ENCODE measurements at regions not wholly inside any gene's neighbourhood (a gene's known extent, or its start where the extent isn't known, plus 50 kb on each side); places are given as distances from the start of the nearest gene placed in this dataset.
"Not testable (repeated sequence)": the region's sequence is repeated elsewhere in the genome, so short reads cannot be mapped to it uniquely, and the experiment has no call there.

DNA sequence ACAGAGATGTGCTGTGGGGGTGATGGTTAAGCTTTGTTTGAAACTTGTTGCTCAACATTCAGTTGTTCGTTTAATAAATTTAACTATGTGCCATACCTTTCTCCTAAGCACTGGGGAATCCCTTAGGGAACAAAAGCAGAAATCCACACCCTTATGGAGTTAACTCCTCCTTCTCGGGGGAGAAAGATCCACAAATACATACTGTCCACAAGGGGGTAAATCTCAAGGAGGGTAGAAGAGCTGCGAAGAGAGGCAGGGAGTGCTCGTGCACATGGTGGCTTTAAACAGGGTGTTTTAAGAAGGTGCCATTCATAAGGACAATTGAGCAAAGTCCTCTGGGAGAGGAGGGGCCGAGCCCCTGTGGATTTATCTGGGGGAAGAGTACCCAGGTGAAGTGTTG lies 92.5 kb downstream of the CRYBB2 start:
- H3F3A ChIP-seq (replicated peaks; ENCODE audit: low read depth); H3K36me3 Mint-ChIP-seq (ENCODE audit: low read depth); H3K27me3 Mint-ChIP-seq (ENCODE audit: insufficient read depth, low read depth, poor library complexity); H3K36me3 ChIP-seq (ENCODE audit: insufficient read depth); H3K27ac ChIP-seq (ENCODE audit: low read depth); H3K4me3 Mint-ChIP-seq; H3K9me2 ChIP-seq (ENCODE audit: insufficient read depth); H3K9me3 Mint-ChIP-seq; H3K4me1 ChIP-seq (ENCODE audit: insufficient read depth); H3K4me2 ChIP-seq; H4K20me1 ChIP-seq (replicated peaks; ENCODE audit: insufficient read depth); H3K27ac Mint-ChIP-seq; H3K79me2 ChIP-seq (replicated peaks; ENCODE audit: insufficient read depth); H2AFZ ChIP-seq; H3K27me3 ChIP-seq (ENCODE audit: insufficient read depth); H3K4me3 ChIP-seq; H3K4me1 Mint-ChIP-seq; DNase-seq (ENCODE audit: low spot score): not testable (repeated sequence)
- peak; percentile 88 for ATAC-seq

DNA sequence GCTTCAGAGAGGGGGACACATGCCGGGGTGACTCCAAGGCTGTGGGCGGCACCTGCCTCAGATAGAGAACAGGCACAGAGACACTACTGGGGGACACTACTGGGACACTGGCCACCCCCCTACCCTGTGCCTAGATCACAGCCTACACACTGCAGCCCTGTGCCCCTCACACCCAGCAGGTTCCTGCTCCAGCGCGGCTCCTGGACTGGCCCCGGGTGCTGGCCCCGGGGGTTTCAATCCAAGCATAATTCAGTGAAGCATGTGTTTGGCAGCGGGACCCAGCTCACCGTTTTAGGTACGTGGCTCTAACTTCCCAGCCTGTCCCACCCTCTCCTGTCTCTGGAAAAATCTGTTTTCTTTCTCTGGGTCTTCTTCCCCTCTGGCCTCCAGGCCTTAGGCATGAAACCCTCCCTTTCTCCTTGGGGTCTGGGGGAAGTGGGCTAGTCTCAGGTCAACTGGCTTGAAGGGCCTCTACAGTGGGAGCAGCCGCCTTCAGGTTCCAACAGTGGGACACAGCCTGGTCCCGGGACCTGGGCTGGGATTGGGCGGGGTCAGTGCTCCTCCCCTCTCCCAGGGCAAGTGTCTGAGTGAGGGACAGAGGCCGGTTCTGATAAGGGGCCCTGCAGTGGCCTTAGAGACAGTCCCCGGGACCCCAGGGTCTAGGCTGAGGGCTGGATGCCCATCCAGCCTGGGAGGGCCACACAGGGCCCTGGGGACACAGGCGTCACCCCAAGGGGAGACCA lies 98.8 kb downstream of the CRYBB2 start:
- ATAC-seq (peak; percentile 71), DNase-seq (ENCODE audit: low spot score) (no peak)
- H3F3A ChIP-seq (replicated peaks; ENCODE audit: low read depth): no peaks in the 10 kb centered on the region
- H3K4me3 Mint-ChIP-seq: no peak overlapping the region
- no peak overlapping the region for H3K27ac Mint-ChIP-seq
- no peak overlapping the region for H3K4me2 ChIP-seq
- no peak overlapping the region for H3K4me3 ChIP-seq
- no peak overlapping the region for H3K27ac ChIP-seq (ENCODE audit: low read depth)
- peaks cover 17% of the 10 kb centered on the region for H3K27me3 Mint-ChIP-seq (ENCODE audit: insufficient read depth, low read depth, poor library complexity)
- no peaks in the 10 kb centered on the region for H3K4me1 Mint-ChIP-seq
- H3K27me3 ChIP-seq (ENCODE audit: insufficient read depth): no peaks in the 10 kb centered on the region
- H3K9me3 Mint-ChIP-seq: no peaks in the 10 kb centered on the region
- H3K36me3 ChIP-seq (ENCODE audit: insufficient read depth): no peaks in the 10 kb centered on the region
- H4K20me1 ChIP-seq (replicated peaks; ENCODE audit: insufficient read depth): no peaks in the 10 kb centered on the region
- H3K9me2 ChIP-seq (ENCODE audit: insufficient read depth): no peaks in the 10 kb centered on the region
- H3K4me1 ChIP-seq (ENCODE audit: insufficient read depth): no peaks in the 10 kb centered on the region
- no peaks in the 10 kb centered on the region for H3K79me2 ChIP-seq (replicated peaks; ENCODE audit: insufficient read depth)
- H2AFZ ChIP-seq: no peak overlapping the region
- no peaks in the 10 kb centered on the region; the same call in 2 of the 3 replicates for H3K36me3 Mint-ChIP-seq (ENCODE audit: low read depth)
- TF ChIP-seq POLR2AphosphoS5 (IDR thresholded peaks at IDR 0.05; ENCODE audit: low read depth) (no peak), ZNF331 (CRISPR knock-in tag; IDR thresholded peaks at IDR 0.05; ENCODE audit: low read depth) (no peak), JUNB (IDR thresholded peaks at IDR 0.05; ENCODE audit: unreplicated experiment) (no peak), ZNF114 (CRISPR knock-in tag; IDR thresholded peaks at IDR 0.05) (no peak), EZH2 (IDR thresholded peaks at IDR 0.05; ENCODE audit: low read depth, unreplicated experiment) (no peak), NANOG (IDR thresholded peaks at IDR 0.05; ENCODE audit: borderline replicate concordance) (no peak), STAT1 (IDR thresholded peaks at IDR 0.05; ENCODE audit: unreplicated experiment) (no peak), CREB1 (CRISPR knock-in tag; IDR thresholded peaks at IDR 0.05; ENCODE audit: low read depth) (no peak)
- TF ChIP-seq, protein P1, sequence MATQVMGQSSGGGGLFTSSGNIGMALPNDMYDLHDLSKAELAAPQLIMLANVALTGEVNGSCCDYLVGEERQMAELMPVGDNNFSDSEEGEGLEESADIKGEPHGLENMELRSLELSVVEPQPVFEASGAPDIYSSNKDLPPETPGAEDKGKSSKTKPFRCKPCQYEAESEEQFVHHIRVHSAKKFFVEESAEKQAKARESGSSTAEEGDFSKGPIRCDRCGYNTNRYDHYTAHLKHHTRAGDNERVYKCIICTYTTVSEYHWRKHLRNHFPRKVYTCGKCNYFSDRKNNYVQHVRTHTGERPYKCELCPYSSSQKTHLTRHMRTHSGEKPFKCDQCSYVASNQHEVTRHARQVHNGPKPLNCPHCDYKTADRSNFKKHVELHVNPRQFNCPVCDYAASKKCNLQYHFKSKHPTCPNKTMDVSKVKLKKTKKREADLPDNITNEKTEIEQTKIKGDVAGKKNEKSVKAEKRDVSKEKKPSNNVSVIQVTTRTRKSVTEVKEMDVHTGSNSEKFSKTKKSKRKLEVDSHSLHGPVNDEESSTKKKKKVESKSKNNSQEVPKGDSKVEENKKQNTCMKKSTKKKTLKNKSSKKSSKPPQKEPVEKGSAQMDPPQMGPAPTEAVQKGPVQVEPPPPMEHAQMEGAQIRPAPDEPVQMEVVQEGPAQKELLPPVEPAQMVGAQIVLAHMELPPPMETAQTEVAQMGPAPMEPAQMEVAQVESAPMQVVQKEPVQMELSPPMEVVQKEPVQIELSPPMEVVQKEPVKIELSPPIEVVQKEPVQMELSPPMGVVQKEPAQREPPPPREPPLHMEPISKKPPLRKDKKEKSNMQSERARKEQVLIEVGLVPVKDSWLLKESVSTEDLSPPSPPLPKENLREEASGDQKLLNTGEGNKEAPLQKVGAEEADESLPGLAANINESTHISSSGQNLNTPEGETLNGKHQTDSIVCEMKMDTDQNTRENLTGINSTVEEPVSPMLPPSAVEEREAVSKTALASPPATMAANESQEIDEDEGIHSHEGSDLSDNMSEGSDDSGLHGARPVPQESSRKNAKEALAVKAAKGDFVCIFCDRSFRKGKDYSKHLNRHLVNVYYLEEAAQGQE (IDR thresholded peaks at IDR 0.05; ENCODE audit: unreplicated experiment): no peak
- TF ChIP-seq, protein P2, sequence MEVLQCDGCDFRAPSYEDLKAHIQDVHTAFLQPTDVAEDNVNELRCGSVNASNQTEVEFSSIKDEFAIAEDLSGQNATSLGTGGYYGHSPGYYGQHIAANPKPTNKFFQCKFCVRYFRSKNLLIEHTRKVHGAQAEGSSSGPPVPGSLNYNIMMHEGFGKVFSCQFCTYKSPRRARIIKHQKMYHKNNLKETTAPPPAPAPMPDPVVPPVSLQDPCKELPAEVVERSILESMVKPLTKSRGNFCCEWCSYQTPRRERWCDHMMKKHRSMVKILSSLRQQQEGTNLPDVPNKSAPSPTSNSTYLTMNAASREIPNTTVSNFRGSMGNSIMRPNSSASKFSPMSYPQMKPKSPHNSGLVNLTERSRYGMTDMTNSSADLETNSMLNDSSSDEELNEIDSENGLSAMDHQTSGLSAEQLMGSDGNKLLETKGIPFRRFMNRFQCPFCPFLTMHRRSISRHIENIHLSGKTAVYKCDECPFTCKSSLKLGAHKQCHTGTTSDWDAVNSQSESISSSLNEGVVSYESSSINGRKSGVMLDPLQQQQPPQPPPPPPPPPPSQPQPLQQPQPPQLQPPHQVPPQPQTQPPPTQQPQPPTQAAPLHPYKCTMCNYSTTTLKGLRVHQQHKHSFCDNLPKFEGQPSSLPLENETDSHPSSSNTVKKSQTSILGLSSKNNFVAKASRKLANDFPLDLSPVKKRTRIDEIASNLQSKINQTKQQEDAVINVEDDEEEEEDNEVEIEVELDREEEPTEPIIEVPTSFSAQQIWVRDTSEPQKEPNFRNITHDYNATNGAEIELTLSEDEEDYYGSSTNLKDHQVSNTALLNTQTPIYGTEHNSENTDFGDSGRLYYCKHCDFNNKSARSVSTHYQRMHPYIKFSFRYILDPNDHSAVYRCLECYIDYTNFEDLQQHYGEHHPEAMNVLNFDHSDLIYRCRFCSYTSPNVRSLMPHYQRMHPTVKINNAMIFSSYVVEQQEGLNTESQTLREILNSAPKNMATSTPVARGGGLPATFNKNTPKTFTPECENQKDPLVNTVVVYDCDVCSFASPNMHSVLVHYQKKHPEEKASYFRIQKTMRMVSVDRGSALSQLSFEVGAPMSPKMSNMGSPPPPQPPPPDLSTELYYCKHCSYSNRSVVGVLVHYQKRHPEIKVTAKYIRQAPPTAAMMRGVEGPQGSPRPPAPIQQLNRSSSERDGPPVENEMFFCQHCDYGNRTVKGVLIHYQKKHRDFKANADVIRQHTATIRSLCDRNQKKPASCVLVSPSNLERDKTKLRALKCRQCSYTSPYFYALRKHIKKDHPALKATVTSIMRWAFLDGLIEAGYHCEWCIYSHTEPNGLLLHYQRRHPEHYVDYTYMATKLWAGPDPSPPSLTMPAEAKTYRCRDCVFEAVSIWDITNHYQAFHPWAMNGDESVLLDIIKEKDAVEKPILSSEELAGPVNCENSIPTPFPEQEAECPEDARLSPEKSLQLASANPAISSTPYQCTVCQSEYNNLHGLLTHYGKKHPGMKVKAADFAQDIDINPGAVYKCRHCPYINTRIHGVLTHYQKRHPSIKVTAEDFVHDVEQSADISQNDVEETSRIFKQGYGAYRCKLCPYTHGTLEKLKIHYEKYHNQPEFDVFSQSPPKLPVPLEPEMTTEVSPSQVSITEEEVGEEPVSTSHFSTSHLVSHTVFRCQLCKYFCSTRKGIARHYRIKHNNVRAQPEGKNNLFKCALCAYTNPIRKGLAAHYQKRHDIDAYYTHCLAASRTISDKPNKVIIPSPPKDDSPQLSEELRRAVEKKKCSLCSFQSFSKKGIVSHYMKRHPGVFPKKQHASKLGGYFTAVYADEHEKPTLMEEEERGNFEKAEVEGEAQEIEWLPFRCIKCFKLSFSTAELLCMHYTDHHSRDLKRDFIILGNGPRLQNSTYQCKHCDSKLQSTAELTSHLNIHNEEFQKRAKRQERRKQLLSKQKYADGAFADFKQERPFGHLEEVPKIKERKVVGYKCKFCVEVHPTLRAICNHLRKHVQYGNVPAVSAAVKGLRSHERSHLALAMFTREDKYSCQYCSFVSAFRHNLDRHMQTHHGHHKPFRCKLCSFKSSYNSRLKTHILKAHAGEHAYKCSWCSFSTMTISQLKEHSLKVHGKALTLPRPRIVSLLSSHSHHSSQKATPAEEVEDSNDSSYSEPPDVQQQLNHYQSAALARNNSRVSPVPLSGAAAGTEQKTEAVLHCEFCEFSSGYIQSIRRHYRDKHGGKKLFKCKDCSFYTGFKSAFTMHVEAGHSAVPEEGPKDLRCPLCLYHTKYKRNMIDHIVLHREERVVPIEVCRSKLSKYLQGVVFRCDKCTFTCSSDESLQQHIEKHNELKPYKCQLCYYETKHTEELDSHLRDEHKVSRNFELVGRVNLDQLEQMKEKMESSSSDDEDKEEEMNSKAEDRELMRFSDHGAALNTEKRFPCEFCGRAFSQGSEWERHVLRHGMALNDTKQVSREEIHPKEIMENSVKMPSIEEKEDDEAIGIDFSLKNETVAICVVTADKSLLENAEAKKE (CRISPR knock-in tag; IDR thresholded peaks at IDR 0.05): no peak
- TF ChIP-seq, protein P3, sequence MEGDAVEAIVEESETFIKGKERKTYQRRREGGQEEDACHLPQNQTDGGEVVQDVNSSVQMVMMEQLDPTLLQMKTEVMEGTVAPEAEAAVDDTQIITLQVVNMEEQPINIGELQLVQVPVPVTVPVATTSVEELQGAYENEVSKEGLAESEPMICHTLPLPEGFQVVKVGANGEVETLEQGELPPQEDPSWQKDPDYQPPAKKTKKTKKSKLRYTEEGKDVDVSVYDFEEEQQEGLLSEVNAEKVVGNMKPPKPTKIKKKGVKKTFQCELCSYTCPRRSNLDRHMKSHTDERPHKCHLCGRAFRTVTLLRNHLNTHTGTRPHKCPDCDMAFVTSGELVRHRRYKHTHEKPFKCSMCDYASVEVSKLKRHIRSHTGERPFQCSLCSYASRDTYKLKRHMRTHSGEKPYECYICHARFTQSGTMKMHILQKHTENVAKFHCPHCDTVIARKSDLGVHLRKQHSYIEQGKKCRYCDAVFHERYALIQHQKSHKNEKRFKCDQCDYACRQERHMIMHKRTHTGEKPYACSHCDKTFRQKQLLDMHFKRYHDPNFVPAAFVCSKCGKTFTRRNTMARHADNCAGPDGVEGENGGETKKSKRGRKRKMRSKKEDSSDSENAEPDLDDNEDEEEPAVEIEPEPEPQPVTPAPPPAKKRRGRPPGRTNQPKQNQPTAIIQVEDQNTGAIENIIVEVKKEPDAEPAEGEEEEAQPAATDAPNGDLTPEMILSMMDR (conservative IDR thresholded peaks at IDR 0.05; ENCODE audit: low read depth in 2 of 2): no peak

Data from GM23338 (cell line).